ENCODE measurements at regions not wholly inside any gene's neighbourhood (a gene's known extent, or its start where the extent isn't known, plus 50 kb on each side); places are given as distances from the start of the nearest gene placed in this dataset.

DNA sequence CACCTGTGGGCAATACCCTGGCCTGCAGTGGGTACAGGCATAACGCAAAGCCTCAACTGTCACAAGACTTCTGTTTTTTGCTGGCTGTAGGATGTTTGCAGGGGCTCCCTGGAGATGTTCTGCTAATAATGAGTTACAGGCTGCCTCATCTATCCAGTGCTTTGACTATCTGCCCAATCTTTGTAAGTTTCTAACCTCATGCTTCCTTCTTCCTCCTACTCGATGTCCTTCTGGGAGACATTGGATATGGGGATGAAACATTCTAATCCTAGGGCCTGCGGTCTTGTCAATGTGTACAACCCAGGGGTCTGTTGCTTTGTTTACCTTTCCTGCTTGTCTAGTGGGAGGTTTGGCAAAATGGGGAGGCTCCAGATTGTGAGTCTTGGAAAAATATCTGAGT, 136.8 kb upstream of the TCF21 start:
- intact Hi-C loops (cut with micrococcal nuclease) = no loop called here
- ChIA-PET CTCF (no interaction called here), POLR2A (ENCODE audit: unreplicated experiment) (no interaction called here)
- H3K4me1 ChIP-seq (ENCODE audit: insufficient read depth, low read length) = no peaks in the 10 kb centered on the region; the same call in 1 of the 2 replicates
- no peak overlapping the region for H2AFZ ChIP-seq (ENCODE audit: low read length)
- no peak for ATAC-seq
- no peak overlapping the region for H3K4me3 ChIP-seq (ENCODE audit: low read length)
- no peaks in the 10 kb centered on the region for H3F3A ChIP-seq (ENCODE audit: low read length, unreplicated experiment)
- BruUV-seq (replicated peaks) = no TSS peak
- H3K27me3 ChIP-seq (ENCODE audit: low read length) = no peaks in the 10 kb centered on the region
- no peak overlapping the region for H3K9ac ChIP-seq (ENCODE audit: low read length)
- TF ChIP-seq EZH2 (IDR thresholded peaks at IDR 0.05; ENCODE audit: low read length, unreplicated experiment) (no peak), EZH2phosphoT487 (IDR thresholded peaks at IDR 0.05; ENCODE audit: borderline replicate concordance, low read length) (no peak), CTCF (conservative IDR thresholded peaks at IDR 0.05; ENCODE audit: low read depth, low read length) (no peak)
- H4K20me1 ChIP-seq (ENCODE audit: low read length) = no peaks in the 10 kb centered on the region
- DNase-seq = no peak
- H3K79me2 ChIP-seq (ENCODE audit: low read length) = no peaks in the 10 kb centered on the region
- H3K36me3 ChIP-seq (ENCODE audit: low read depth, low read length) = no peaks in the 10 kb centered on the region
- no peak overlapping the region for H3K4me2 ChIP-seq (ENCODE audit: low read length)
- H3K9me2 ChIP-seq (replicated peaks; ENCODE audit: low read length) = no peaks in the 10 kb centered on the region
- no peaks in the 10 kb centered on the region for H3K9me3 ChIP-seq (ENCODE audit: low read length)
- no peak overlapping the region for H3K27ac ChIP-seq (ENCODE audit: low read length)

- H3K9ac ChIP-seq (ENCODE audit: low read length) = no peak overlapping the region
- H3K27ac ChIP-seq (ENCODE audit: low read length) = no peak overlapping the region
- H3K9me2 ChIP-seq (replicated peaks; ENCODE audit: low read length) = no peaks in the 10 kb centered on the region
- no peak overlapping the region for H3K4me3 ChIP-seq (ENCODE audit: low read length)
- no peaks in the 10 kb centered on the region for H3F3A ChIP-seq (ENCODE audit: low read length, unreplicated experiment)
- H3K79me2 ChIP-seq (ENCODE audit: low read length) = no peaks in the 10 kb centered on the region
- ChIA-PET POLR2A (ENCODE audit: unreplicated experiment) (no interaction called here), CTCF (no interaction called here)
- TF ChIP-seq EZH2phosphoT487 (IDR thresholded peaks at IDR 0.05; ENCODE audit: borderline replicate concordance, low read length) = no peak
- no peak for TF ChIP-seq EZH2 (IDR thresholded peaks at IDR 0.05; ENCODE audit: low read length, unreplicated experiment)
- no peak for TF ChIP-seq CTCF (conservative IDR thresholded peaks at IDR 0.05; ENCODE audit: low read depth, low read length)
- H3K4me2 ChIP-seq (ENCODE audit: low read length) = no peak overlapping the region
- H3K9me3 ChIP-seq (ENCODE audit: low read length) = no peaks in the 10 kb centered on the region
- H4K20me1 ChIP-seq (ENCODE audit: low read length) = no peaks in the 10 kb centered on the region
- no peaks in the 10 kb centered on the region for H3K27me3 ChIP-seq (ENCODE audit: low read length)
- H2AFZ ChIP-seq (ENCODE audit: low read length) = no peak overlapping the region
- DNase-seq = no peak
- H3K36me3 ChIP-seq (ENCODE audit: low read depth, low read length) = no peaks in the 10 kb centered on the region
- no peaks in the 10 kb centered on the region for H3K4me1 ChIP-seq (ENCODE audit: insufficient read depth, low read length)
- BruUV-seq (replicated peaks) = no TSS peak
- intact Hi-C loops (cut with micrococcal nuclease) = no loop called here
- ATAC-seq = no peak
Observed at GRCh38 chr6:133753756-133754155, 135.2 kb upstream of the TCF21 start.

DNA sequence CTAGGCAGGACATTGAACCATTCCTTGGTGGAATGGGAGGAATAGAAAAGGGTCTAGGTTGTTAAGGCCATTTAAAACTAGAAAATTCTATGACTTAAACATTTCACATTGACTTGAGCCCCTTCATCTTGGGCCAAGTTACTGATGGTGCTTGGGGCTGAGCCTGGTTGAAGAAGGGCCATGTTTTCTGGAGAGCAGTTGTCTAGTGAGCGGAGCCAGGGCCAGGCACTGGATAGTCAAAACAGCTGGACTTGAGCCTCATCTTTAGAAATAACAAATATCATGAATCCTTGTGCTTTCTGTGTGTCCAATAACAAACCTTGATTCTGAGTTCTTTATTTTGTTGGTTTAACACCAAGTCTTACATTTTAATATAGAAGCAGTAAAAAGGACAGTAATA, 134.6 kb upstream of the TCF21 start:
- H3K4me1 ChIP-seq (ENCODE audit: insufficient read depth, low read length) = no peaks in the 10 kb centered on the region
- H4K20me1 ChIP-seq (ENCODE audit: low read length) = no peaks in the 10 kb centered on the region
- ChIA-PET CTCF (no interaction called here), POLR2A (ENCODE audit: unreplicated experiment) (no interaction called here)
- BruUV-seq (replicated peaks) = no TSS peak
- no peak overlapping the region for H3K27ac ChIP-seq (ENCODE audit: low read length)
- no peaks in the 10 kb centered on the region for H3F3A ChIP-seq (ENCODE audit: low read length, unreplicated experiment)
- DNase-seq (no peak), ATAC-seq (no peak)
- H3K36me3 ChIP-seq (ENCODE audit: low read depth, low read length) = no peaks in the 10 kb centered on the region
- intact Hi-C loops (cut with micrococcal nuclease) = no loop called here
- H3K27me3 ChIP-seq (ENCODE audit: low read length) = no peaks in the 10 kb centered on the region
- H3K4me2 ChIP-seq (ENCODE audit: low read length) = no peak overlapping the region
- no peak overlapping the region for H3K9ac ChIP-seq (ENCODE audit: low read length)
- H3K4me3 ChIP-seq (ENCODE audit: low read length) = no peak overlapping the region
- H3K9me3 ChIP-seq (ENCODE audit: low read length) = no peaks in the 10 kb centered on the region
- H2AFZ ChIP-seq (ENCODE audit: low read length) = no peak overlapping the region
- no peak for TF ChIP-seq CTCF (conservative IDR thresholded peaks at IDR 0.05; ENCODE audit: low read depth, low read length)
- TF ChIP-seq EZH2 (IDR thresholded peaks at IDR 0.05; ENCODE audit: low read length, unreplicated experiment) = no peak
- no peak for TF ChIP-seq EZH2phosphoT487 (IDR thresholded peaks at IDR 0.05; ENCODE audit: borderline replicate concordance, low read length)
- no peaks in the 10 kb centered on the region for H3K79me2 ChIP-seq (ENCODE audit: low read length)
- H3K9me2 ChIP-seq (replicated peaks; ENCODE audit: low read length) = no peaks in the 10 kb centered on the region

All from PC-3 (cell line).